ENCODE measurements at regions not wholly inside any gene's neighbourhood (a gene's known extent, or its start where the extent isn't known, plus 50 kb on each side); places are given as distances from the start of the nearest gene placed in this dataset.

- H2AFZ ChIP-seq (ENCODE audit: low read length) = no peak overlapping the region
- H2BK12ac ChIP-seq (ENCODE audit: insufficient read length, low read depth, low read length) = no peak overlapping the region
- no peak overlapping the region for H2BK5ac ChIP-seq (ENCODE audit: insufficient read length, low read length)
- Mint-ChIP-seq H3K27me3 (ENCODE audit: low read depth) (no peaks in the 10 kb centered on the region), H3K27ac (no peak overlapping the region), H3K4me3 (no peak overlapping the region), H3K9me3 (peaks cover 78 to 85% of the 10 kb centered on the region in 2 experiments), H3K4me1 (no peaks in the 10 kb centered on the region), H3K36me3 (ENCODE audit: insufficient read depth in 1 of 3, low read depth in 3 of 3) (peaks cover 11 to 26% (median 11%) of the 10 kb centered on the region in 3 experiments; a peak in 6 of 7 replicates)
- no peak overlapping the region for H3K23ac ChIP-seq (ENCODE audit: insufficient read length, low read depth, low read length)
- H3T11ph ChIP-seq (ENCODE audit: low read length) = no peak overlapping the region
- H3K14ac ChIP-seq (ENCODE audit: insufficient read depth, low read length) = no peak overlapping the region
- no peaks in the 10 kb centered on the region for H3K23me2 ChIP-seq (ENCODE audit: insufficient read length, low read depth, low read length, poor library complexity, severe bottlenecking)
- H3K79me1 ChIP-seq (ENCODE audit: insufficient read depth, low read depth, low read length, poor library complexity, severe bottlenecking) = no peaks in the 10 kb centered on the region
- H3K9me3 ChIP-seq (ENCODE audit: control insufficient read depth, low read depth, low read length) = peaks cover 52% of the 10 kb centered on the region
- no peaks in the 10 kb centered on the region for H3K79me2 ChIP-seq (ENCODE audit: insufficient read depth, low read length)
- no peak for DNase-seq
- H4K91ac ChIP-seq (ENCODE audit: insufficient read length, low read depth, low read length) = no peak overlapping the region
- no peak overlapping the region for H4K8ac ChIP-seq (replicated peaks; ENCODE audit: insufficient read length, low read depth, low read length)
- no CpG with 5 or more reads among the region's 7 CpGs for WGBS (ENCODE audit: extremely low coverage, insufficient read length, low lambda C conversion rate)
- H4K5ac ChIP-seq (ENCODE audit: insufficient read length, low read depth, low read length) = no peak overlapping the region
- no peak overlapping the region for H3K18ac ChIP-seq (ENCODE audit: insufficient read length, low read depth, low read length)
- H3K4me2 ChIP-seq (ENCODE audit: insufficient read depth, insufficient read length, low read length) = no peak overlapping the region
- H3K56ac ChIP-seq (ENCODE audit: insufficient read length, low read depth, low read length) = no peak overlapping the region
- no peak overlapping the region for H2BK15ac ChIP-seq (ENCODE audit: low read depth, low read length)
- TF ChIP-seq CTCF (conservative IDR thresholded peaks at IDR 0.05) = no peak
- no peak overlapping the region for H2BK20ac ChIP-seq (ENCODE audit: low read depth, low read length, poor library complexity, severe bottlenecking)
- no peak overlapping the region for H3K27ac ChIP-seq (ENCODE audit: insufficient read length, low read depth, low read length)
- no peak overlapping the region for H2AK5ac ChIP-seq (ENCODE audit: insufficient read length, low read length)
- H3K9ac ChIP-seq (ENCODE audit: extremely low read depth, insufficient read length, low read length) = no peak overlapping the region
- H4K20me1 ChIP-seq (ENCODE audit: control insufficient read depth, insufficient read depth, insufficient read length) = no peaks in the 10 kb centered on the region
- no peak overlapping the region for H2BK120ac ChIP-seq (ENCODE audit: low read depth, low read length, poor library complexity, severe bottlenecking)
- no peaks in the 10 kb centered on the region for H3K27me3 ChIP-seq (ENCODE audit: insufficient read depth, low read length)
- no peaks in the 10 kb centered on the region for H3K4me1 ChIP-seq (ENCODE audit: insufficient read depth, low read length)
- no peak overlapping the region for H3K4ac ChIP-seq (ENCODE audit: low read depth, low read length)
Measured at GRCh38 chr16:35713762-35714650, 2254.6 kb downstream of the TP53TG3F start.

Measured in H9 (cell line).